Caco-2 (cell line): ENCODE measurements at regions not wholly inside any gene's neighbourhood (a gene's known extent, or its start where the extent isn't known, plus 50 kb on each side); places are given as distances from the start of the nearest gene placed in this dataset.

ENCODE experiments used
- BruUV-seq: library from RNA; stranded (reverse); fragments of 400-500 nt; replicated peaks from 2 replicates; lab custom pipeline; 2021; lab: Mats Ljungman, UMichigan
- CTCF ChIA-PET: fragments of 300-600 bp; sonication (Branson Sonifier 250); formaldehyde crosslinking; loops from one replicate; lab custom pipeline; 2022; ENCODE audit warnings: antibody characterized with exemption; lab: Charles Lee
- POLR2A ChIA-PET: fragments of 300-600 bp; sonication (Branson Sonifier 250); formaldehyde crosslinking; loops from one replicate; lab custom pipeline; 2022; ENCODE audit warnings: antibody characterized with exemption; lab: Charles Lee
- DNase-seq, 2 experiments: peaks; one replicate each; pipeline versions ENCODE4 v3.0.0 to v3.0.0-alpha.2; 2020 to 2022
- H3K27me3 ChIP-seq: replicated peaks from 2 replicates; pipeline ENCODE4 v1.6.0; 2011; ENCODE audit warnings: low read length; ENCODE audit not compliant: control insufficient read depth, insufficient read depth
- H3K36me3 ChIP-seq: 2 replicates; pipeline ENCODE4 v1.5.1; 2011; ENCODE audit warnings: low read length; ENCODE audit not compliant: control insufficient read depth, insufficient read depth
- H3K4me1 ChIP-seq: fragments of 250-450 bp; sonication (Bioruptor Pico); 2 replicates; pipeline ENCODE4 v1.5.1; 2020; ENCODE audit warnings: mild to moderate bottlenecking
- H3K4me3 ChIP-seq: 2 replicates; pipeline ENCODE4 v1.5.1; 2011; ENCODE audit warnings: low read depth, mild to moderate bottlenecking, control low read depth, low read length
- H3K9me3 ChIP-seq: fragments of 250-450 bp; sonication (Bioruptor Pico); 2 replicates; pipeline ENCODE4 v1.5.1; 2020; ENCODE audit warnings: mild to moderate bottlenecking, moderate library complexity
- H3K27ac Mint-ChIP-seq: one replicate; pipeline ENCODE4 v1.8.0; 2022; ENCODE audit warnings: mixed read lengths; ENCODE audit not compliant: unreplicated experiment
- H3K27me3 Mint-ChIP-seq: one replicate; pipeline ENCODE4 v1.8.0; 2022; ENCODE audit warnings: mixed read lengths; ENCODE audit not compliant: insufficient read depth, unreplicated experiment
- H3K36me3 Mint-ChIP-seq: one replicate; pipeline ENCODE4 v1.8.0; 2022; ENCODE audit warnings: mild to moderate bottlenecking, mixed read lengths; ENCODE audit not compliant: insufficient read depth, unreplicated experiment
- H3K4me1 Mint-ChIP-seq: one replicate; pipeline ENCODE4 v1.8.0; 2022; ENCODE audit warnings: low read depth, mixed read lengths; ENCODE audit not compliant: unreplicated experiment
- H3K4me3 Mint-ChIP-seq: one replicate; pipeline ENCODE4 v1.8.0; 2022; ENCODE audit warnings: mild to moderate bottlenecking, moderate library complexity, mixed read lengths; ENCODE audit not compliant: unreplicated experiment
- H3K9me3 Mint-ChIP-seq: one replicate; pipeline ENCODE4 v1.8.0; 2022; ENCODE audit warnings: mixed read lengths; ENCODE audit not compliant: unreplicated experiment
- CTCF ChIP-seq, 2 experiments: fragments of 200-600 bp in 1 of 2; IDR thresholded peaks; 1 replicate in 1 of 2; 2 replicates in 1 of 2; pipeline versions ENCODE4 v1.5.1 to v1.8.0; 2011 to 2022; ENCODE audit warnings: antibody characterized with exemption in 1 of 2, control low read depth in 1 of 2, inconsistent platforms in 1 of 2, low read depth in 1 of 2, low read length in 1 of 2, mild to moderate bottlenecking in 1 of 2, moderate library complexity in 1 of 2; ENCODE audit not compliant: insufficient read depth in 1 of 2, severe bottlenecking in 1 of 2, unreplicated experiment in 1 of 2
- intact Hi-C: fragments of 100-400 bp; cut with micrococcal nuclease; formaldehyde crosslinking; loops from one replicate; pipeline ENCODE4 v1.10.0; 2022; ENCODE audit not compliant: unreplicated experiment

DNA sequence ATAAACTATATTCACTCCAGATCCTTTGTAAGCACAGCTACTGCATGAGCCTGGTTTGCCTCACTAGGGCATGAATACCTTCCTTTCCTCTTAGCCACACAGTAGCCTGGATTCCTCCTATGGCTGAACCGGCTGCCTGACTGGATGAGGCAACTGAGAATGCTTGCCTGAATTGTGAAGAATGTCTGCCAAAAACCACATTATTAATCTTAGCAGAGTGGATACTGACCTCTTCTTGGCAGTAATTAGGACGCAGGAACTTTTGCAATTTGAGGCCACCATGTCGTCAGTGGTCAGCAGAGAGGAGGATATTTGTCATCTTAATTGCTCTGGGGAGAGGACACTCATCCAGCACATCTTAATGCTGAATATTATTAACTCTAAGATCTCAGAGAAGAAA lies 651.8 kb upstream of the GOT2 start:
- intact Hi-C loops: no loop called here
- BruUV-seq: no TSS peak
- H3K27me3 ChIP-seq: no peaks in the 10 kb centered on the region
- no peaks in the 10 kb centered on the region for H3K9me3 Mint-ChIP-seq
- H3K36me3 Mint-ChIP-seq: no peaks in the 10 kb centered on the region
- no peaks in the 10 kb centered on the region for H3K9me3 ChIP-seq
- H3K27me3 Mint-ChIP-seq: peaks cover 12% of the 10 kb centered on the region
- H3K36me3 ChIP-seq: no peaks in the 10 kb centered on the region
- no peak overlapping the region for H3K4me3 ChIP-seq
- TF ChIP-seq CTCF (IDR thresholded peaks at IDR 0.05; ENCODE audit: insufficient read depth in 1 of 2, low read depth in 1 of 2, low read length in 1 of 2, severe bottlenecking in 1 of 2, unreplicated experiment in 1 of 2): no peak
- CTCF ChIA-PET: interaction anchor here (0.6 kb wide), 1 partner anchor 29 kb away, joined by 7 read pairs; no protein-coding TSS in a partner anchor
- H3K4me1 ChIP-seq: no peaks in the 10 kb centered on the region
- H3K4me1 Mint-ChIP-seq: no peaks in the 10 kb centered on the region
- POLR2A ChIA-PET: no interaction called here
- no peak overlapping the region for H3K27ac Mint-ChIP-seq
- DNase-seq: no peak
- no peak overlapping the region for H3K4me3 Mint-ChIP-seq

DNA sequence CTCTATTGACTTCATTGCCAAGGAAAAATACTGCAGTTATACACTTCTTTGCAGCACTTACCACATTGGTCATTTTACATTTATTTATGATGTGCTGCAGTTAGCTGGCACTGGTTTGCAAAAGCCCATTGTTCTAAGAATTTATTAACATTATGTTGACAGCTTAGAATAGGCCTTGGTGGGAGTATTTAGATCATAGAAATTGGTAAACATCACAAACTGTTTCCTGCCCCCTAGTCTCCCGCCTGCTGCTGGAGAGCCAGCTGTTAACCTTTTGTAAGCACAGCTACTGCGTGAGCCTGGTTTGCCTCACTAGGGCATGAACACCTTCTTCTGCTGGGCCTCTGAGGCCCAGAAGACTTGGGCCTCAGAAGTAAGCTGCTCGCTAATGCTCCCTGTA lies 651.4 kb upstream of the GOT2 start:
- H3K4me3 Mint-ChIP-seq: no peak overlapping the region
- no peaks in the 10 kb centered on the region for H3K36me3 ChIP-seq
- CTCF ChIA-PET: no interaction called here
- no peaks in the 10 kb centered on the region for H3K27me3 ChIP-seq
- no peak for TF ChIP-seq CTCF (IDR thresholded peaks at IDR 0.05; ENCODE audit: insufficient read depth in 1 of 2, low read depth in 1 of 2, low read length in 1 of 2, severe bottlenecking in 1 of 2, unreplicated experiment in 1 of 2)
- BruUV-seq: no TSS peak
- H3K4me3 ChIP-seq: no peak overlapping the region
- no peaks in the 10 kb centered on the region for H3K9me3 Mint-ChIP-seq
- POLR2A ChIA-PET: no interaction called here
- H3K9me3 ChIP-seq: no peaks in the 10 kb centered on the region
- no peak overlapping the region for H3K27ac Mint-ChIP-seq
- H3K36me3 Mint-ChIP-seq: no peaks in the 10 kb centered on the region
- H3K4me1 Mint-ChIP-seq: no peaks in the 10 kb centered on the region
- intact Hi-C loops: no loop called here
- H3K27me3 Mint-ChIP-seq: peaks cover 10% of the 10 kb centered on the region
- no peak for DNase-seq
- no peaks in the 10 kb centered on the region for H3K4me1 ChIP-seq

DNA sequence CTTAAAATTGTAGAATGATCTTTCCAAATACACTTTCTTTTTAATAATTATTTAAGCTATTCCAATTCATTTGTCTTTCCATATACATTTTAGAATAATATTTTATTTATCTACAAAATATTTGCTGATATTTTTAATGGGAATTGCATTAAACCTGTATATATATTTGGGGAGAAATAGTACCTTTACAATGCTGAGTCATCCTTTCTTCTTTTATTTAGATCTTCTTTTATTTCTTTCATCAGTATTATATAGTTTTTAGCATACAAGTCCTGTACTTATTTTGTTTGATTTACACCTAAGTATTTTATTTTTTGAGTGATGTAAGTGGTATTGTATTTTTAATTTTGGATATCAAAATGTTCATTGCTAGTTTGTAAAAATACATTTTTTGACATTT lies 639.5 kb upstream of the GOT2 start:
- intact Hi-C loops: no loop called here
- no peaks in the 10 kb centered on the region for H3K9me3 Mint-ChIP-seq
- no peaks in the 10 kb centered on the region; the same call in 1 of the 2 replicates for H3K27me3 ChIP-seq
- H3K27me3 Mint-ChIP-seq: peaks cover 2% of the 10 kb centered on the region
- ChIA-PET CTCF (no interaction called here), POLR2A (no interaction called here)
- no peaks in the 10 kb centered on the region for H3K4me1 Mint-ChIP-seq
- no peaks in the 10 kb centered on the region for H3K36me3 ChIP-seq
- no TSS peak for BruUV-seq
- no peak overlapping the region for H3K27ac Mint-ChIP-seq
- no peaks in the 10 kb centered on the region for H3K4me1 ChIP-seq
- H3K36me3 Mint-ChIP-seq: no peaks in the 10 kb centered on the region
- no peak for DNase-seq
- H3K9me3 ChIP-seq: no peaks in the 10 kb centered on the region
- no peak for TF ChIP-seq CTCF (IDR thresholded peaks at IDR 0.05; ENCODE audit: insufficient read depth in 1 of 2, low read depth in 1 of 2, low read length in 1 of 2, severe bottlenecking in 1 of 2, unreplicated experiment in 1 of 2)
- no peak overlapping the region for H3K4me3 ChIP-seq
- H3K4me3 Mint-ChIP-seq: no peak overlapping the region
